ENCODE measurements at regions not wholly inside any gene's neighbourhood (a gene's known extent, or its start where the extent isn't known, plus 50 kb on each side); places are given as distances from the start of the nearest gene placed in this dataset.

- DNase-seq: no peak
Measured at GRCh38 chr18:71209944-71210343, 921.1 kb downstream of the SOCS6 start.

- no peak for DNase-seq
Measured at GRCh38 chr18:71194438-71194837, 905.6 kb downstream of the SOCS6 start.

- DNase-seq: no peak
Measured at GRCh38 chr18:71189581-71189980, 900.7 kb downstream of the SOCS6 start.

- DNase-seq: no peak
Measured at GRCh38 chr18:71168557-71169145, 879.8 kb downstream of the SOCS6 start.

- DNase-seq: no peak
Measured at GRCh38 chr18:71136487-71136886, 847.6 kb downstream of the SOCS6 start.

- DNase-seq: no peak
Measured at GRCh38 chr18:71134122-71134521, 845.3 kb downstream of the SOCS6 start.

GRCh38 chr18:71131918-71132317 is 843.1 kb downstream of the SOCS6 start:
- no peak for DNase-seq

- no peak for DNase-seq
Measured at GRCh38 chr18:71130351-71130750, 841.5 kb downstream of the SOCS6 start.

GRCh38 chr18:71125581-71125980 is 836.7 kb downstream of the SOCS6 start:
- DNase-seq: no peak

GRCh38 chr18:71116535-71116934 is 827.7 kb downstream of the SOCS6 start:
- DNase-seq: no peak

- DNase-seq: no peak
Measured at GRCh38 chr18:71115261-71115660, 826.4 kb downstream of the SOCS6 start.

- no peak for DNase-seq
Measured at GRCh38 chr18:71114550-71115210, 825.8 kb downstream of the SOCS6 start.

GRCh38 chr18:71107244-71107643 is 818.4 kb downstream of the SOCS6 start:
- DNase-seq: no peak

- DNase-seq: no peak
Measured at GRCh38 chr18:71106701-71107100, 817.9 kb downstream of the SOCS6 start.

GRCh38 chr18:71105994-71106546 is 817.2 kb downstream of the SOCS6 start:
- no peak for DNase-seq

- DNase-seq: no peak
Measured at GRCh38 chr18:71105078-71105819, 816.4 kb downstream of the SOCS6 start.

- DNase-seq: no peak
Measured at GRCh38 chr18:71079606-71080005, 790.8 kb downstream of the SOCS6 start.

- DNase-seq: no peak
Measured at GRCh38 chr18:71077451-71077850, 788.6 kb downstream of the SOCS6 start.

- no peak for DNase-seq
Measured at GRCh38 chr18:71075147-71075546, 786.3 kb downstream of the SOCS6 start.

- no peak for DNase-seq
Measured at GRCh38 chr18:71068338-71068737, 779.5 kb downstream of the SOCS6 start.

- DNase-seq: no peak
Measured at GRCh38 chr18:71049893-71050292, 761.0 kb downstream of the SOCS6 start.

GRCh38 chr18:71047882-71048281 is 759.0 kb downstream of the SOCS6 start:
- no peak for DNase-seq

GRCh38 chr18:71045331-71046065 is 756.7 kb downstream of the SOCS6 start:
- DNase-seq: no peak
